ENCODE measurements at regions not wholly inside any gene's neighbourhood (a gene's known extent, or its start where the extent isn't known, plus 50 kb on each side); places are given as distances from the start of the nearest gene placed in this dataset.

- no peak for TF ChIP-seq CTCF (IDR thresholded peaks at IDR 0.05)
- no peak for TF ChIP-seq POLR2A (IDR thresholded peaks at IDR 0.05)
- TF ChIP-seq POLR2AphosphoS5 (IDR thresholded peaks at IDR 0.05), result no peak
These were observed 188.7 kb upstream of the SOX21 start for GRCh38 chr13:94901070-94901469.

All from sigmoid colon (tissue), 4 donors.